NCI-H1436 treated with DMSO at 0.1 percent for 48 hours (cell line): ENCODE measurements at regions not wholly inside any gene's neighbourhood (a gene's known extent, or its start where the extent isn't known, plus 50 kb on each side); places are given as distances from the start of the nearest gene placed in this dataset.
"Not testable (repeated sequence)": the region's sequence is repeated elsewhere in the genome, so short reads cannot be mapped to it uniquely, and the experiment has no call there.

ENCODE experiments used
- DNase-seq: peaks from one replicate; lab custom pipeline; 2025; lab: John Stamatoyannopoulos, UW

DNA sequence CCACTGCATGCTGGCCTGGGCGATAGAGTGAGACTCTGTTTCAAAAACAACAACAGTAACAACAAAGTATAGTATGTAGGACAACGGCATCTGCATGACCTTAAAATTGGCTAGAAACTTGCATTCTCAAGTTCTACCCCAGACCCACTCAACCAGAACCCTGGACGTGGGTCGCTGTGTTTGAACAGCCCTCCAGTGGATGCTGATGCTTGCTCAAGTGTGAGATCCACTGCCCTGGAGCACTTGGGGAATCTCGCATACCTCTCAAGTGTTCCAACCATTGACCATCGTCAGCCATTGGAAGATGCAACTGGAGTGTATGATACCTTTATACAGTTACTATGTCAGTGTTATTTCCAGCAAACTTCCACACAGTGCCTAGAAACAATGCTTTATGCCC, 435.9 kb downstream of the DCDC2C start:
- DNase-seq = no peak

DNA sequence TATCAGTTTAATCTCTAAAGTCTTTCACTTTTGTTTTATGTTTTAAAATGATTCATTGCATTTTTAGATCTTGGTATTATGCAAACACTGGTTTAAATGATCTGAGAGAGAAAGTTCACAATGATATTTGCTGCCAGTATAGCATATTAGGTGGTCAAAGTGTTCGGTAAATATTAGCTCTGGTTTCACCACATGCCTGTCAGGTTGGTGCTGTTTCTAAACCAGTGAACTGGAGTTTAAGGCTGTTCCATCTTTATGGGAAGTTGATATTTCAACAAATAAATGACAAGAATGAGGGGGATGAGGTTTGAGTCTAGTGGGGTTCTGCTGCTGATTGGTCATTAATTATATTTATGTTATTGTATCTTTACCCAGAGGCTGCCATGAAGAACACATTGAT, 436.4 kb downstream of the DCDC2C start:
- DNase-seq = no peak

DNA sequence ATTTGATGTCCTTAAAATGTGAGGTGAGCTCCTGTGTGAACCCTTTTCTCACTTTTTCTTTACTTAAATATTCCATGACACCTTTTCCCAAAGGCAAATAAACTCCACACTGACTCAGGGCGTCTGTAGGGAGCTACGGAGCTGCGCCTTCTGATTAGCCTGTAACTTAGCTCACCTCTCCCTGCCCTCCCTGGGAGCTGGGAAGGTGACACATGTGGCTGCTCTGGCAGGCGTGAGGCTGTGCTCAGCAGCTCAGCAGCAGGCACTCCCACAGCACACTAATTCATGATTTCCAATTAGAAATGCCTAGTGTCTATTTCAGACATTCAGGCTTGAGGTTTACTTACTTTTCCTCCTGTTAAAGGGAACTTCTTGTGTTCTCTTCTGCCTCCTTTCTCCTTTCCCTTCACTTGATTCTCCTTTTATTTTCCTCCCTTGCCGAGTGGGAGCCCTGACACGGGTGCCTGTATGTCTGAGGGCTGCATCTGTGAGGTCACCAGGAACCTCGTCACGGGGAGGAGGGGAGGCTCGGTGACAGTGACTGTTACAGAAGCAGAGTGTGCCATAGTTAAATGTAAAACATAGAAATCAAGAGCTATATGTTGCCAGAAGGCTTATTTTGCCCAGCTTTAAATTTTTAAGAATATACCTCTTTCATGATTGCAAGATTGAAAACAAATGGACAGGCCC, 437.1 kb downstream of the DCDC2C start:
- no peak for DNase-seq

DNA sequence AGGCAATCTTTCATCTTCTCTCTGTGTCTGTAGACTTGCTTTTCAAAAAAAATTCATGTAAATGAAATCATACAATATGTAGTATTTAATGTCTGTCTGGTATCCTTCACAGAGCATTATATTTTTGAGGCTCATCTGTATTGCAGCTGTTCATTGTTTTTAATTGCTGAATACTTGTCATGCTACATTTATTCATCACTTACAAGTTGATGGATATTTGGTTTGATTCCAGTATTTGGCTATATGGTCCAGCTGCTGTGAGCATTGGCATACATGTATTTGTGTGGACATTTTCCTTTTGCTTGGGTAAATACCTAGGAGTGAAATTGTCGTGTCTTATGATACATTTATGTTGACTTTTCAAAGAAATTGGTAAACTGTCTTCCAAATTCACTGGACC, 441.4 kb downstream of the DCDC2C start:
- no peak for DNase-seq

DNA sequence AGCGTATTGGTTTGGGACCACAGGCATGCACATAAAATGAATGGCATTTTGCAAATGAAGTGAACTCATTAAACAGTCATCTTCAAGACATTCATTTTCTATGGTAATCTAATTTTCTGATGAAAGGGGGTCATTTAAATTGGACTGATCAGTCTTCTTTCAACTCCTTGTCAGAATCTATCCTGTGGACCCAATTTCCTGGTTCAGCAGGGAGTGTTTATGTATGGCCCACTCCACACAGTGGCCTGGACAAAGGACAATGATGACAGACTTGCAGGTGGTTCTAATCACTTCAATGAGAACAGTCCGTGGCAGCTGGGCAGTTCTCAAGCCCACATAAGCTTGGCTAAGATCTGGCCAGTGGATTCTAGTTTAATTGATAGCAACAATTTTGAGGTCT, 448.1 kb downstream of the DCDC2C start:
- no peak for DNase-seq

DNA sequence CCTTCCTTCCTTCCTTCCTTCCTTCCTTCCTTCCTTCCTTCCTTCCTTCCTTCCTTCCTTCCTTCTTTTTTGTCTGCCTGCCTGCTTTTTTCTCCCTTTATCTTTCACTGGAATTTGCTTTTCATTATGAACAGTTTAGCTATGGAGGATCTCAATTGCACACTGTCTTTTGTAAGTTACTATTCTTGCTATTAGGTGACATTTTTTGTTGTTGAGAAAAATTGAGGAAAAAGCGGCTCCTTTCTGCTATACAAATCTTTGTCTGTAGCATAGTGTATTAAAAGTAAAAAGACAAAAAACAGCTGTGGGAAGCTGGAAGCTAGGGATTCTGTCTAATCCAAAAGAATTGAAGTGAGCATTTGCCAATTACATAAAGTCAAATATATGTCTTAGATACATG, 448.7 kb downstream of the DCDC2C start:
- DNase-seq = no peak

DNA sequence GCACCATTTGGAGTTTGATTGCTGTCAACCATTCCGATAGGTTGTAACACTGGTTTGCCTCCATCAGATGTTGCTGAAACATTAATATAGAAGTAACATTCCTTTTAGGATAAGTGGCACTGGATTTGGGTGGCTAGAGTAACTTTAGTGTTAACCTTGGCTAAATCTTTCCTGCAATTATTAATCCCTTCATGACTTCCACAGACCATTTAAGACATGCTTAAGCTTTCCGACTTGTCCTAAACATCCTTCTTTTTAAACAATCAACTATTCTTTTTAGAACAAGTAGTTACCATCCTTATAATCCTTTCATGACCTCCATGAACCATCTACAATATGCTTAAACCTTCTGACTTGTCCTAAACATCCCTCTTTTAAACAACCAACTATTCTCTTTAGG, 465.5 kb downstream of the DCDC2C start:
- DNase-seq = no peak

DNA sequence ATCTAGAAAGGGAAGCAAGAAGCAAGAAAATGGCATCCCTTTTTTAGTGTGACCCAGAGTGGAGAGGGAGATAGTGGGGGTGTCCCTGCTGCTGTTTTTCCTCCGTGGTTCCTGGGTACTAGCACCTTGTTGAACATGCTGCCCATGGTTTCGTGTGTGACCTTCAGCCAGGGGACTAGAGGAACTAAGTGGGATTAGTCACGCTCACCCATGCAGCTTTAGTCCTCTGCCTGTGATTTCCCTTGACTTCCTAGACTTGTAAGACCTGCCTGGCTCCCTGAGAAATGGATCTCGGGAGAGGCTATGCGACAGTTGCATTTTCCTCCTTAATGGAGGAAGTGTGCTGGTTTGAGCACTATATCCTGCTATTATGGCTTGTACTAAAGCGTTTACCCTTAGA, 471.4 kb downstream of the DCDC2C start:
- DNase-seq = no peak

DNA sequence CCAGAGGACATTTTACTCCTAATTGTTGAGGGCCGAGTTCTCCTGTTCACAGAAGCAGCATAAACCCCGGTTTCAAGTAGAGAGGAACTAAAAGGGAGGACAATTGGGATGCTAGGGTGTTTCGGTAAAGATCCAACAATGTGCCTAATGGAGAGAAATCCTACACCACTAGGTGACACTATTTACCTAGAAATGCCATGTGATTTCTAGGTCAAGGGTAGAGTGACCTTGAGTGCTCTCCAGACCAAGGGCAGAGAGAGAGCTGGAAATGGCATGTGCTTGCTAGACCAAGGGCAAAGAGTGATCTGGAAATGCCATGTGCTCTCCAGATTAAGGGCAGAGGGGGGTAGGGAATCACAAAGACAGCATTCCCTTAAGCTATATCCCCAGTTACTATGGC, 472.0 kb downstream of the DCDC2C start:
- DNase-seq = no peak

DNA sequence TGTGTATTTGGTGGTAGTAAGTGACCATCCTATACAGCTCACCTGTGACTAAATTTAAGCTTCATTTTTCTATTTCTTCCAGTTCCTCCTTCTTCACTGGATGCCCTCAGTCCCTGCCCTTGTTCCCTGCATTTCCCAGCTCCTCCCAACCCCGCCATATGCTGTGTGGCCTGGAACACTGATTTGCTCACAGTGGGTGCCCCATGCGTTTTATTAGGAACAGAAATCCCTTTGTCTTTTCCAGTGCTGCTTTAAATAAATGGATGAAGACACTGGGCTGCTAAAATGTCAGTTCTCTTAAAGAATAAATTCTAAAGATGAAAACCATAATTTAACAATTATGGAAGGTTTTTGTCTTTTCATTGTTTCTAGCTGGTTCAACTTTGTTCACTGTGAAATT, 477.3 kb downstream of the DCDC2C start:
- no peak for DNase-seq

DNA sequence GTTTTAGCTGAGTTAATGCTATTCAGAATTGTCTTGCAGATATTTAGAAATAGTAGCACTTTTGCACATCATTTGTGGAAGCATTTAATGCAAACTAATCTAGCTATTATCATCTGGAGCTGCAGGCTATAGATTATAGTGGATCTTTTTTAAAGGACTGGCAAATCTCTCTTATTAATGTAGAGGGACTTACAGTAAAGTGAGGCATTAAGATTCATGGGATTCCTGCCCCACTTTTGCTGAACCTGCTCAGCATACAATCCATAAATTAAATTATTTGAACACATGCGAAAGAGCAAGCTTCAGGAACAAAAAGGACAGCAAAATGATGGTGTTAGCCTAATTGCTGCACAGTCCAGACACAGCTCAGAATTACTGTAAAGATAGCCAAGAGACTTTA, 477.7 kb downstream of the DCDC2C start:
- DNase-seq = no peak

DNA sequence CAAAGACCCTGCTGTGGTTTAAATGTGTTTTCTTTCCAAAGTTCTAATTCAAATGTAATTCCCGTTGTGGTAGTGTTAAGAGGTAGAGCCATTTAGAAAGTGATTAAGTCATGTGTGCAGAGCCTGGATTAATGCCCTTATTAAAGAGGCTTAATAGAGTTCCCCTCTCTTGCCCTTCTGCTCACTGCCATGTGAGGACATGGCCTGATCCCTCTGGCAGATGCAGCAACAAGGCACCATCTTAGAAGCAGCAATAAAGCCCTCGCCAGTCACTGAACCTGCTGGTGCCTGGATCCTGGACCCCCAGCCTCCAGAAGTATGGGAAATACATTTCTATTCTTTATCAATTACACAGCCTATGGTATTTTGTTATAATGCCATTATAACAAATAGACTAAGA, 485.2 kb downstream of the DCDC2C start:
- no peak for DNase-seq

DNA sequence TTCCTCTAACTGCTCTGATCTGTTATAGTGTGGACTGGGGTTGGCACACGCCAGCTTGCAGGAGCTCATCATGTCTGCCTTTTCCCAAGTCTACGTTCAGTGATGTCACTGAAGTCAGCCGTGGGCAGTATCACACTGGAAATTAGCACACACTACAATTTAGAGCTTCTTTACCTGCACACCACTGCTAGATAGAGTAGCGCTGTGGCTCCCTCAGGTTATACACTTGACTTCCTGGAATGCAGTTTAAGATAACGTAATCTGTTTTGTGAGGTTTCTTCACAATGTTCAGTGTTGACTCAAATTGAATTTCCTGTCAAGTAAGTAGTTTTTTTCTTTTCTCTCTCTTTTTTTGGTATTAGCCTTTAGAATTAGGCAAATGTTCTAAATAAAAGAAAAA, 487.2 kb downstream of the DCDC2C start:
- no peak for DNase-seq

DNA sequence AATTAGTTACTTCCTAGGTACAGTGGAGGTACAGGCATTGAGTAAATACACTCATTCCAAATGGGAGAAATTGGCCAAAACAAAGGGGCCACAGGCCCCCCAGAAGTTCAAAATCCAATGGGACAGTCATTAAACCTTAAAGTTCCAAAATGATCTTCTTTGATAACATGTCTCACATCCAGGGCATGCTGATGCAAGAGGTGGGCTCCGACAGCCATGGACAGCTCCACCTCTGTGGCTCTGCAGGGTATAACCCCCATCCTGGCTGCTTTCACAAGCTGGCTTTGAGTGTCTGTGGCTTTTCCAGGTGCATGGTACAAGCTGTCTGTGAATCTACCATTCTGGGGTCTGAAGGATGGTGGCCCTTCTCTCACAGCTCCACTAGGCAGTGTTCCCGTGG, 488.7 kb downstream of the DCDC2C start:
- no peak for DNase-seq

DNA sequence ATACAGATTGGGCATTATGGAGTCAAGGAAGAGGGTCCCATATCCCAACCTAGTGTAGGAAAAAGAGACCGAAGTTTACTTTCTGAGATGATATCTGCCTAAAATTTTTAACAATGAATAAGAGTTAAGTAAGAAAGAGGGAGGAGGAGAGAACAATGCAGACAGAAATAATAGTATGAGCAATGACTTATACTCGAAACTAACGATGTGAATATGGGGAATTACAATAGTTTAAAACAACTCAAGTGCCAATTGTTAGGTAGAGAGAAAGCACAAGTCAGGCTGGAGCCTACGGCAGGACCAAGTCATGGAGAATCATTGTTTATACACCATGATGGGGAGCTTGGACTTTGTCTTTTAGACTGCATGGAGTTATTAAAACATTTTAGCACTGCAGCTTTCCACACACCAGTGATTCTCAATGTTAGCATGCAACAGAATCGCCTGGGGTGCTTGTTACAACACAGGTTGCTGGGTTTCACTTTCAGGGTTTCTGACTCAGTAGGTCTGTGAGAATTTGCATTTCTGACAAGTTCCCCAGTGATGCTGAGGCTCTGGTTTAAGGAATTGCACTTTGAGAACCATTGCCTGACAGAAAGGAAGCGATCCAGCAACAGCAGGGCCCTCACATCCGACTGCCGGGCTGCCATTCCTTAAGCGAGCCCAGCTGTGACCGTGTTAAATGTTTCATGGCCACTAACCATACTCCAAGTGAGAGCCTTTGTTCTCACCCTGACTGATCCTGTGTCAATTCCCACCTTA, 511.2 kb downstream of the DCDC2C start:
- DNase-seq = no peak

DNA sequence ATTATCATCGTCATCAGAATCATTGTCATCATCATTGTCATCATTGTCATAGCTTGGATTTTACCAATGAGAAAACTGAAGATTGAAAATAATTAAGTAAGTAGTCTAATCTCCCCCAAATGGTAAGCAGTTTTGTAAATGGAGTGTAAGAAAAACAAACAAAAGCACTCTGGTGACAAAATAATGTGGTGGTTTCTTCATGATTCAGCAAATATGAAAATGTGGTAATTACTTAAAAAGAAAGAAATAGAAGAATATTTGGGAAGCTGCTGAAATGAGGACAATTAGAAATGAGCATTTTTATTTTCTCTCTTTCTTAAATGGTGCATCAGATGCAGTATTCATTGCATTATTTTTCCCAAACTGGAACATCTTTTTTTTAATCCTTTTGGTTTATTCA, 514.4 kb downstream of the DCDC2C start:
- DNase-seq = no peak

DNA sequence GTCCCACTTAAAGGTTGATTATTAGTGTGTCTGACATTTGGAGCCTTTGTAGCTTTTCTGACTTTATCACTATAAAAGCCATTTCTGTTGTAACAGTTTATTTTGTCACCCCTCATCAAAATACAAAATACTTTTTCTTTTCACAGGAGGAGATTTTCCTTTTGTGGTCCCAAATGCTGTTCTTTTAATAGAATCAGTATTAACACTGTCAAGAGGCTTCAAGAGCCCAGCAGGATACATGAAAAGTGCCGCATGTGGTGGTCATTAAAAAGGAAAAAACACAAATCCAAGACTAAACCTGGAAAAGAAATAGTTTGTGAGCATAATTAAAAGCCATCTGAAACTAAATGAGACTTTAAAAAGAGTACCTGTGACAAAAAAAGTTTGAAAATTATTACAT, 515.7 kb downstream of the DCDC2C start:
- no peak for DNase-seq

DNA sequence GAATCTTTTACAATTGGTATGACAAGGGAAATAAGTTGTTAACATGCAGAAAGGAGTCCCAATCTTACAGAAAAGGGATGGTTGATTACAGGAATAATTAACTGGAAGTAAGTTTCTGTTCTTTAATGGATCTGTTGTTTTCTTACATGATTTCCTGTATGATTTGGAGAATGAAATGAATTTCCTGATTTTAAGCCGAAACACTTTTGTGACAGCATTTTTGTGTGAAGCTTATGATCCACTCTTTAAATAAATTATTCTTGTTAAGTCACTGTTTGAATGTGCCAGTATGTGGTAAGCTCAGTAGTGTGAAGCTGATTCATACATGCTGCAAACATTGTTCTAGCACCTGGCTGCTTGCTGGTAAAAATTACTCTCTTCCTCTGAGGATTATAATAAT, 516.2 kb downstream of the DCDC2C start:
- no peak for DNase-seq

DNA sequence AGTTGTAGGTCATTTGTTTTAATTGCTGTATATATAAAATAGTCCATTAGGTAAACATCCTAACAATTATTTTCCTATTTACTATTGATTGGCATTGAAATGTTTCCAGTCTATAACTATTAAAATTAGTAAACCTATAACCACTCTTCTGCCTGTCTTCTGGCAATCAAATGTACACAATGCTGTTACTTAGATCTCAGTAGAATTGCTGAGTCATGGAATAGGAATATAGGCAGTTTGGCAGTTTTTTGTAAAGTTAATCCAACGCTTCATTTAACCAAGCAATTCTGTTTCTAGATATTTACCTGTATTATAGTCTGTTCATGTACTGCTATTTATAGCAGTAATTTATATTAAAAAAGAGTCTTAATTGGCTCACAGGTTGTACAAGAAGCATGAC, 518.1 kb downstream of the DCDC2C start:
- DNase-seq = no peak

DNA sequence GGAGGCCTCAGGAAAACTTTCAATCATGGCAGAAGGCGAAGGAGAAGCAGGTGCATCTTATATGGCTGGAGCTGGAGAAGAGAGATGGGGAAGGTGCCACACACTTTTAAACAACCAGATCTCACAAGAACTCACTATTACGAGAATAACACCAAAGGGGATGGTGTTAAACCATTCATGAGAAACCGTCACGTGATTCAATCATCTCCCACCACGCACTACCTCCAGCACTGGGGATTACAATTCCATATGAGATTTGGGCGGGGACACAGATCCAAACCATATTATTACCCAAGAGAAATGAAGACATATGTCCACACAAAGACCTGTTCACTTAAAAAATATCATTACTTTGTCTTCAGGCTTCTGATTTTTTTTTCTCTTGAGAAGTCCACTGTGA, 518.5 kb downstream of the DCDC2C start:
- no peak for DNase-seq

DNA sequence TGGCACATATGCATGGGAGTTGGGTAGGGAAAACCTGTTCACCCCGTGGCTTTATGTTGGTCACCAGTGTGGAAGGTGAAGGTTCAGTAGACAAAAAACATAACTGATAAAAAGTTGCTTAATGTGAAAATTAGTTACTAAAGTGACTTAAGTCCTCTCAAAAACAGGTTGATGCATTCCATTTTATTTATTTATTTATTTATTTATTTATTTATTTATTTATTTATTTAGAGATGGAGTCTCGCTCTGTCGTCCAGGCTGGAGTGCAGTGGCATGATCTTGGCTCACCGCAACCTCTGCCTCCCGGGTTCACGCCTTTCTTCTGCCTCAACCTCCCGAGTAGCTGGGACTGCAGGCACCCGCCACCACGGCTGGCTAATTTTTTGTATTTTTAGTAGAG, 541.0 kb downstream of the DCDC2C start:
- not testable (repeated sequence) for DNase-seq

DNA sequence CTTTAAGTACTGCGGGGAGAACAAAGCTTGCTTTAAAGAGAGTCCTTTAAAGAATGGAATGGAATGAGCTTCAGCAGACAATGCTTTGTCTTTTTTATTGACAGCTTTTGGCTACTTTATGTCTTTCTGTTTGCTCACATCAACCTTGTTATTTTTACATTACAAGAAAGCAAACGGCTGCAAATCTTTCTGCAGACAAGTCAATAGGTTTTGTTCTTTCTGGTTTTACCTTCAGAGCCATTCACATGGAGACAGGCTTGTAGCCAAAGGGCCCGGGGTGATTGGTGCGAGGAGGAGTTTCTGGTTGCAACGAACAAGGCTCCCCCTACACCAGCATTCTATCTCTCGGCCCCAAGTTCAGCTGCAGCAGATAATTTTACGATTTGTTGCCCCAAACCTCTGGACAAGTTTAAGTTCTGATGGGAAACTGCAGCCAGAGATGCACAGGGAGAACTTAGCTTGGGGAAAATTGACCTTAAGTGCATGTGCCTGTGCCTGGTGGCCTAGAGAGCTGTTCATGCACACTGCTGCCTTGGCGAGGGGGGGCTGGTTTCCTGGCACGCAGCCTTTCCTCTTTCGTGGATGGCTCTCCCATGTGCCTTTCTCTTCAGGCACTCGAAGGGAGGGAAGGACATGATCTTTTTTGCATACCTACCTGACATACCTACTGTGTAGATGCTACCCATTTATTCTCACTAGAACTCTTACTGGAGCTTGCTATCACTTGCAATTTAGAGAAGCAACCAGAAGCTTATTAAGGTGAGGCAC, 543.2 kb downstream of the DCDC2C start:
- DNase-seq = no peak

DNA sequence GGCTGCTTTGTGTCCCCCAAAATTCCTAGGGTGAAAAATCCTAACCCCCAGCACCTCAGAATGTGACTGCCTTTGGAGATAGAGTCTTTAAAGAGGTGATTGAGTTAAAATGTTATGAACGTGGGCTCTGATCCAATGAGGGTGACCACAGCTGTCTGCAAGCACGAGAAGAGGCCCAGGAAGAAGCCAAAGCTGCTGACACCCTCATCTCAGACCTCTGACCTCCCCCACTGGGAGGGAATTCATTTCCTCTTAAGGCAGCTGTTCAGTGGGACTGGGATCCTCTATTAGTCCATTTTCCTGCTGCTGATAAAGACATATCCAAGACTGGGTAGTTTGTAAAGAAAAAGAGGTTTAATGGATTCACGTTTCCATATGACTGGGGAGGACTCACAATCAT, 544.4 kb downstream of the DCDC2C start:
- DNase-seq = no peak
